Sigmoid colon (tissue), 6 donors: ENCODE measurements at regions not wholly inside any gene's neighbourhood (a gene's known extent, or its start where the extent isn't known, plus 50 kb on each side); places are given as distances from the start of the nearest gene placed in this dataset.

Experiments
- DNase-seq: peaks from one replicate; pipeline ENCODE4 v3.0.0-alpha.2; 2019
- H3K27ac ChIP-seq, 4 donors: fragments of 200-600 bp; sonication (generic); one replicate each; pipeline ENCODE4 v1.5.1; 2016 to 2019; ENCODE audit warnings: mild to moderate bottlenecking in 1 of 4
- H3K27me3 ChIP-seq, 3 donors: fragments of 200-600 bp; sonication (generic); one replicate each; pipeline ENCODE4 v1.5.1; 2019; ENCODE audit warnings: mild to moderate bottlenecking in 1 of 3
- H3K36me3 ChIP-seq, 4 donors: fragments of 200-600 bp; sonication (generic); one replicate each; pipeline ENCODE4 v1.5.1; 2016 to 2019
- H3K4me1 ChIP-seq, 4 donors: fragments of 200-600 bp; sonication (generic); one replicate each; pipeline ENCODE4 v1.5.1; 2017 to 2019
- H3K4me3 ChIP-seq, 4 donors: fragments of 200-600 bp; sonication (generic); one replicate each; pipeline ENCODE4 v1.5.1; 2017 to 2019; ENCODE audit warnings: mild to moderate bottlenecking in 2 of 4, moderate library complexity in 1 of 4
- H3K9me3 ChIP-seq, 4 donors: fragments of 200-600 bp in 3 of 4; sonication (generic) in 3 of 4; one replicate each; pipeline versions ENCODE4 v1.5.1 to v1.6.1; 2013 to 2019
- EP300 ChIP-seq, 4 donors: sonication (generic); formaldehyde crosslinking; IDR thresholded peaks; one replicate each; pipeline ENCODE4 v1.6.1; 2017; ENCODE audit warnings: antibody characterized with exemption in 4 of 4
- POLR2A ChIP-seq, 2 donors: fragments of 450-650 bp; IDR thresholded peaks; one replicate each; pipeline ENCODE4 v1.6.1; 2016; ENCODE audit warnings: antibody characterized with exemption in 2 of 2, mild to moderate bottlenecking in 2 of 2, moderate library complexity in 2 of 2
- POLR2AphosphoS5 ChIP-seq, 4 donors: sonication (generic); formaldehyde crosslinking; IDR thresholded peaks; one replicate each; pipeline ENCODE4 v1.6.1; 2017; ENCODE audit warnings: antibody characterized with exemption in 4 of 4
- WGBS, 2 donors: extraction: QIAGEN DNeasy Blood & Tissue Kit; methylation state at CpG; one replicate each; pipeline ENCODE4 v1.1.7; 2013; 5-methylcytosine and 5-hydroxymethylcytosine counted together
- intact Hi-C: fragments of 100-400 bp; cut with DNase I; formaldehyde crosslinking; loops from one replicate; pipeline ENCODE4 v1.15.1; 2023
- TF ChIP-seq, protein P1 (sequence below), 4 experiments: fragments of 450-650 bp in 3 of 4; fragments of 200-600 bp in 1 of 4; IDR thresholded peaks; one replicate each; pipeline ENCODE4 v1.5.1; 2016 to 2019; ENCODE audit warnings: antibody characterized with exemption in 4 of 4, mild to moderate bottlenecking in 3 of 4, moderate library complexity in 2 of 4
- donor health status: healthy with polysubstance abuse.
- donor health status: healthy.

- Histone ChIP-seq H3K27me3 (no peaks in the 10 kb centered on the region), H3K9me3 (no peaks in the 10 kb centered on the region), H3K4me1 (no peaks in the 10 kb centered on the region), H3K27ac (no peak overlapping the region), H3K4me3 (no peak overlapping the region), H3K36me3 (no peaks in the 10 kb centered on the region)
- 32 to 85% methylated on average over 1 of the region's 1 CpG for WGBS, 2 donors
- intact Hi-C loops, result no loop called here
- DNase-seq, result no peak
- TF ChIP-seq, protein P1, sequence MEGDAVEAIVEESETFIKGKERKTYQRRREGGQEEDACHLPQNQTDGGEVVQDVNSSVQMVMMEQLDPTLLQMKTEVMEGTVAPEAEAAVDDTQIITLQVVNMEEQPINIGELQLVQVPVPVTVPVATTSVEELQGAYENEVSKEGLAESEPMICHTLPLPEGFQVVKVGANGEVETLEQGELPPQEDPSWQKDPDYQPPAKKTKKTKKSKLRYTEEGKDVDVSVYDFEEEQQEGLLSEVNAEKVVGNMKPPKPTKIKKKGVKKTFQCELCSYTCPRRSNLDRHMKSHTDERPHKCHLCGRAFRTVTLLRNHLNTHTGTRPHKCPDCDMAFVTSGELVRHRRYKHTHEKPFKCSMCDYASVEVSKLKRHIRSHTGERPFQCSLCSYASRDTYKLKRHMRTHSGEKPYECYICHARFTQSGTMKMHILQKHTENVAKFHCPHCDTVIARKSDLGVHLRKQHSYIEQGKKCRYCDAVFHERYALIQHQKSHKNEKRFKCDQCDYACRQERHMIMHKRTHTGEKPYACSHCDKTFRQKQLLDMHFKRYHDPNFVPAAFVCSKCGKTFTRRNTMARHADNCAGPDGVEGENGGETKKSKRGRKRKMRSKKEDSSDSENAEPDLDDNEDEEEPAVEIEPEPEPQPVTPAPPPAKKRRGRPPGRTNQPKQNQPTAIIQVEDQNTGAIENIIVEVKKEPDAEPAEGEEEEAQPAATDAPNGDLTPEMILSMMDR (IDR thresholded peaks at IDR 0.05), result no peak
- TF ChIP-seq POLR2A (IDR thresholded peaks at IDR 0.05) (no peak), POLR2AphosphoS5 (IDR thresholded peaks at IDR 0.05) (no peak), EP300 (IDR thresholded peaks at IDR 0.05) (no peak)
Observed at GRCh38 chr3:8182904-8183303, 318.7 kb upstream of the LMCD1 start.

DNA sequence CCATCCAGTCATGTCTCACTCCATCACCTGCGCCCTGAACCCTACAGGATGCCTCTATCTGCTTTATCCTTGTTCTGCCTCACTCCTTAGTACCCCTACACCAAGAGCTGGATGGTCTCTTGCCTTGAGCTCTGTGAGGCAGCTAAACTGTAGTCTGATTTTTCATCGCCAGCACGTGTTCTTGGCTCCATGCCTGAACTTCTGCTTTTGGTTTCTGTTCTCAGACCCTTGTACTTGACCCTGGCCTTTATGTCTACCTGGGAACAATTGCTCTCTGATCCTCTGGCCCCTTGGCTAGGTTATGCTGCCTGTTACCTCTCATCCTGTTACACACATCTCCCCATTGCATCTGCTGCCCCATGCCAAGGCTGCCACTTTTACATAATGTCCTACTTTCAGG, 318.0 kb upstream of the LMCD1 start:
- WGBS, 2 donors, result 51% methylated on average over 3 of the region's 3 CpGs
- Histone ChIP-seq H3K36me3 (no peaks in the 10 kb centered on the region), H3K4me1 (no peaks in the 10 kb centered on the region), H3K27ac (no peak overlapping the region), H3K27me3 (no peaks in the 10 kb centered on the region), H3K9me3 (no peaks in the 10 kb centered on the region), H3K4me3 (no peak overlapping the region)
- TF ChIP-seq POLR2AphosphoS5 (IDR thresholded peaks at IDR 0.05) (no peak), EP300 (IDR thresholded peaks at IDR 0.05) (no peak), POLR2A (IDR thresholded peaks at IDR 0.05) (no peak)
- TF ChIP-seq, protein P1 (IDR thresholded peaks at IDR 0.05), result no peak
- intact Hi-C loops, result no loop called here
- DNase-seq, result no peak

DNA sequence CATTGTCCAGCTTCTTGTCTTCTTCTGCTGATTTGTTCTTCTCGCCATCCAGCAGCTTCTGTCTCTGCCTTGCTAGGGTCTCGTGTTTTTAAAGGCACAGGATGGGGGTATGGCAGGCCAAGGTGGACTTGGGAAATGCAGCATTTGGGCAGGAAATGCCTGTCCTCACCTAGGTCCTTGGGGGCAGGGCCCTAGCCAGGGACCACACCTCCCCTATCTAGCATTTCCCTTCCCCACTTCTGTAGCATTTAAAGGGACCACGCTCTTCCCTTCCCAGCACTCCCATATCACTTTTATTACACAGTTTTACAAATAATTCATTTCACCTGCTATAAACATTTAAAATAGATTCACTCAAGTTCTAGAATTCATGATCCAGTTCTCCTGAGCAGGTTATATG, 315.4 kb upstream of the LMCD1 start:
- 91% methylated on average over 3 of the region's 3 CpGs for WGBS, 2 donors
- TF ChIP-seq, protein P1 (IDR thresholded peaks at IDR 0.05), result no peak
- TF ChIP-seq POLR2AphosphoS5 (IDR thresholded peaks at IDR 0.05), result no peak
- TF ChIP-seq POLR2A (IDR thresholded peaks at IDR 0.05), result no peak
- TF ChIP-seq EP300 (IDR thresholded peaks at IDR 0.05), result no peak

DNA sequence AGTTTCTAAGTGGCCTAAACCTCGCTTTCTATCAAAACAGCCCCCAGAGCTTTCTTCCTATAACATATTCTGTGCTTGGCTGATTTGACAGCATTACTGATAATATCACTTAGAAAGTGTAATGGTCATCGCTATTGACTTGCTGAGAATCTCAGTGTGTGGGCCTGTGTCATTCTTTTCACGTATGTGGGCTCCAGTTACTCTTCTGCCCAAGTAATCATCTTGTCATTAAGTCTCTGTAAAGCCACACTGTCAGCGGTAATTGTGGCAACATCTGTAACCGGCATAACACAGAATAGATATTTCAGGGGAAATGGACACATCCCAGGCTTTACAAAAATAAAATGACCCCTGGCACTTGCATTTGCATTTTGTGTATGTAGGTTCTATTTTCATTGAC, 313.6 kb upstream of the LMCD1 start:
- H3K27ac ChIP-seq, result no peak overlapping the region
- no peaks in the 10 kb centered on the region for H3K4me1 ChIP-seq
- WGBS, 2 donors, result 84 to 89% methylated on average over 5 of the region's 5 CpGs
- no peak for DNase-seq
- no peaks in the 10 kb centered on the region for H3K27me3 ChIP-seq
- TF ChIP-seq EP300 (IDR thresholded peaks at IDR 0.05) (no peak), POLR2A (IDR thresholded peaks at IDR 0.05) (no peak), POLR2AphosphoS5 (IDR thresholded peaks at IDR 0.05) (no peak)
- TF ChIP-seq, protein P1 (IDR thresholded peaks at IDR 0.05), result no peak
- no peaks in the 10 kb centered on the region for H3K36me3 ChIP-seq
- no peak overlapping the region for H3K4me3 ChIP-seq
- H3K9me3 ChIP-seq, result no peaks in the 10 kb centered on the region
- intact Hi-C loops, result no loop called here

More for the DNA sequence above, 315.4 kb upstream of the LMCD1 start:
- intact Hi-C loops, result no loop called here
- Histone ChIP-seq H3K4me1 (no peaks in the 10 kb centered on the region), H3K27ac (no peak overlapping the region), H3K27me3 (no peaks in the 10 kb centered on the region), H3K36me3 (no peaks in the 10 kb centered on the region), H3K4me3 (no peak overlapping the region), H3K9me3 (no peaks in the 10 kb centered on the region)
- DNase-seq, result no peak

- H3K36me3 ChIP-seq, result no peaks in the 10 kb centered on the region
- TF ChIP-seq, protein P1 (IDR thresholded peaks at IDR 0.05), result no peak
- TF ChIP-seq POLR2A (IDR thresholded peaks at IDR 0.05) (no peak), EP300 (IDR thresholded peaks at IDR 0.05) (no peak), POLR2AphosphoS5 (IDR thresholded peaks at IDR 0.05) (no peak)
- 76 to 77% methylated on average over 1 of the region's 1 CpG for WGBS, 2 donors
- H3K27ac ChIP-seq, result no peak overlapping the region
- no peaks in the 10 kb centered on the region for H3K4me1 ChIP-seq
- H3K4me3 ChIP-seq, result no peak overlapping the region
- no peaks in the 10 kb centered on the region for H3K27me3 ChIP-seq
- intact Hi-C loops, result no loop called here
- no peaks in the 10 kb centered on the region for H3K9me3 ChIP-seq
- no peak for DNase-seq
Observed at GRCh38 chr3:8189051-8189450, 312.6 kb upstream of the LMCD1 start.
